HepG2 (cell line): ENCODE measurements at regions not wholly inside any gene's neighbourhood (a gene's known extent, or its start where the extent isn't known, plus 50 kb on each side); places are given as distances from the start of the nearest gene placed in this dataset.

Experiments
- BCLAF1 ChIP-seq: fragments of 450-650 bp; IDR thresholded peaks from 2 replicates; pipeline ENCODE4 v1.6.1; 2017; ENCODE audit warnings: mild to moderate bottlenecking
- GABPB1 ChIP-seq: IDR thresholded peaks from 2 replicates; pipeline ENCODE4 v1.6.1; 2016; ENCODE audit warnings: mild to moderate bottlenecking, missing genetic modification reagents, moderate library complexity, missing compliant biosample characterization
- IRF9 ChIP-seq: sonication (generic); formaldehyde crosslinking; IDR thresholded peaks from 2 replicates; pipeline ENCODE4 v1.8.0; 2022; ENCODE audit warnings: missing genetic modification reagents, mild to moderate bottlenecking, borderline replicate concordance
- KDM1A ChIP-seq: IDR thresholded peaks from 2 replicates; pipeline ENCODE4 v1.6.1; 2016; ENCODE audit warnings: missing compliant biosample characterization
- NFE2L1 ChIP-seq: sonication (generic); formaldehyde crosslinking; IDR thresholded peaks from 2 replicates; pipeline ENCODE4 v1.4.0; 2020; ENCODE audit warnings: missing genetic modification reagents, mild to moderate bottlenecking, borderline replicate concordance
- SALL2 ChIP-seq: sonication (generic); formaldehyde crosslinking; IDR thresholded peaks from 2 replicates; pipeline ENCODE4 v1.8.1; 2023; ENCODE audit warnings: mild to moderate bottlenecking, missing genetic modification reagents, inconsistent platforms
- ZNF33B ChIP-seq: sonication (generic); formaldehyde crosslinking; IDR thresholded peaks from 2 replicates; pipeline ENCODE4 v1.5.1; 2020; ENCODE audit warnings: mild to moderate bottlenecking, missing genetic modification reagents
- ZNF362 ChIP-seq: sonication (generic); formaldehyde crosslinking; IDR thresholded peaks from 2 replicates; pipeline ENCODE4 v1.4.0; 2020; ENCODE audit warnings: missing genetic modification reagents, mild to moderate bottlenecking, borderline replicate concordance
- ZNF609 ChIP-seq: sonication (generic); formaldehyde crosslinking; IDR thresholded peaks from 2 replicates; pipeline ENCODE4 v1.4.0; 2020; ENCODE audit warnings: mild to moderate bottlenecking, missing genetic modification reagents, borderline replicate concordance
- ZNF652 ChIP-seq: IDR thresholded peaks from 2 replicates; pipeline ENCODE4 v1.6.1; 2016; ENCODE audit warnings: low read depth, borderline replicate concordance
- ZNF687 ChIP-seq: sonication (generic); formaldehyde crosslinking; IDR thresholded peaks from 2 replicates; pipeline ENCODE4 v1.5.1; 2020; ENCODE audit warnings: mild to moderate bottlenecking, missing genetic modification reagents, moderate library complexity
- ZNF788 ChIP-seq: sonication (generic); formaldehyde crosslinking; IDR thresholded peaks from 2 replicates; pipeline ENCODE4 v1.5.0; 2020; ENCODE audit warnings: mild to moderate bottlenecking, missing genetic modification reagents, borderline replicate concordance

GRCh38 chr3:8443829-8444791 is 57.5 kb upstream of the LMCD1 start (continued):
- TF ChIP-seq ZNF609 (peak; percentile 73; the same call in 1 of the 2 replicates), ZNF362 (CRISPR knock-in tag) (no peak), ZNF652 (peak; percentile 9; the same call in 1 of the 2 replicates), ZNF33B (CRISPR knock-in tag) (no peak), IRF9 (CRISPR knock-in tag) (peak; percentile 66; the same call in 1 of the 2 replicates), GABPB1 (no peak), NFE2L1 (CRISPR knock-in tag) (no peak), ZNF687 (CRISPR knock-in tag) (peak; percentile 49; the same call in 1 of the 2 replicates), KDM1A (CRISPR knock-in tag) (no peak), SALL2 (CRISPR knock-in tag) (peak; percentile 91; the same call in 1 of the 2 replicates), ZNF788 (CRISPR knock-in tag) (peak; percentile 65; the same call in 1 of the 2 replicates), BCLAF1 (no peak)
